Retinal pigment epithelial cell (primary cell): ENCODE measurements at regions not wholly inside any gene's neighbourhood (a gene's known extent, or its start where the extent isn't known, plus 50 kb on each side); places are given as distances from the start of the nearest gene placed in this dataset.

Experiments used
- DNase-seq: peaks from one replicate; pipeline ENCODE4 v3.0.0-alpha.2; 2010; ENCODE audit warnings: low read depth
- H3K4me3 ChIP-seq: 2 replicates; pipeline ENCODE4 v1.5.1; 2011; ENCODE audit warnings: mild to moderate bottlenecking, low read length, control low read depth, moderate library complexity
- CTCF ChIP-seq: conservative IDR thresholded peaks from 2 replicates; pipeline ENCODE4 v1.5.1; 2011; ENCODE audit warnings: low read depth, low read length, control low read depth, inconsistent platforms

DNA sequence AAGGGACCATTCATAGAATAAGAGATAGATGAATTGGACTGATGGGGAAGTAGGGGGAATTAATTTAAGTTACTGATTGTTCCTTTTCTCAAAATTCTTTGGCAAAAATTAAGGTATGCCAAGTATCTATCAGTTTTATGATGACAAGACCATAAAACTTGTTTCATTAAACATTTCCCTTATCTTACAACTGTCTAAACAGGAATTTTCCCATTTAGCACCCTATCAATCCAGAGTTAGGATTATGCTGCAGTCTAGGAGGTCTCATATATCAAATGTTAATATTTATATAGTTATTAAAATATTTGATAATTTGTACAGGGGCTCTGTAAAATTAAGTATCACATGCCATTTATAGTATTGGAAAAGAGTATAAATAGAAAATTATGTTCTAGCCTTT, 51.5 kb upstream of the ARID1B start:
- TF ChIP-seq CTCF, result no peak
- no peak overlapping the region for H3K4me3 ChIP-seq
- DNase-seq, result no peak

DNA sequence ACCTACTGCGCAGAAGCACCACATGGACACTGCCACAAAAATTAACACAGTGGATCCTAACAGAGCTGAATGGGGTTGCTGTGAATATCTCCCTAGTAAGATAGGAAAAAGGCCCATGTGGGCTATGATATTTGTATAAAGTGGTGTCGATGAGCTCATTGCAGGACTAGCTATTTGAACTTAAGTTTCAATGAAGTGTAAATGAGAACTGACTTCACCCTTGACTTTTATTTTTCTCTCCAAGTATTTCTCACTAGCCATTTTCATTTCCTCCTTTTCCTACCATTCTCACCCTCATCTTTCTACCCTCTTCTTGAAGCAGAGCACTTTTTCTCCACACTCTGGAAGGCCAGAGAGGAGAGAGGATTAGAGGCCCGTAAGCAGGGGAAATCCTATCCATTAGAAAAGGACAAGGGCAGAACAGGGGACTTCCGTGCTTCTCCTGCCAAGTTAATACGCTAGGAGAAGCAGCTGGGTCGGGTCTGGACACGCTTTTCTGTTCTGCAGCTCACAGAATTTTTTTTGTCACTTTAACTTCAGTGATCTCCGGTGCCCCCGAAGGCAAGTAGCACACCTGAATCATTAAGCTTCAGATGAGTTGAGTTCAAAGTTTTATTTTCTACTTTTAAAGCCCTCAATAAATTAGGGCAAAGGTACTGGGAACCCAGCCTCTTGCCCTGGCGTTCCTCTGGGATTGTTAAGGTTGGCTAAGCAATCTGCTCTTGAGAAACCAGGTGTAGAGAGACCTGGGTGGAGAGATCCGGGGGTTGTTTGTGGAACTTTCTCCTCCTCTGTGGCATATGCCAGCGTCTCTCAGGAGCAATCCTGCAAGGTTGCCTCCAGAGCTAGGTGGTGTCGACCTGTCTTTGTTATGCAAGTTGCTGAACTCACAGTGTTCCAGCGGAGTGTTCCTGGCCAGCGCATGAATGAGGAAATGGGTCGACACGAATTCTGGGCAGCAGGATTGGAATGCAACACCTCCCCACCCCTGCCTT, 56.2 kb upstream of the ARID1B start:
- no peak overlapping the region for H3K4me3 ChIP-seq
- TF ChIP-seq CTCF, result no peak
- DNase-seq, result peak; percentile 20

DNA sequence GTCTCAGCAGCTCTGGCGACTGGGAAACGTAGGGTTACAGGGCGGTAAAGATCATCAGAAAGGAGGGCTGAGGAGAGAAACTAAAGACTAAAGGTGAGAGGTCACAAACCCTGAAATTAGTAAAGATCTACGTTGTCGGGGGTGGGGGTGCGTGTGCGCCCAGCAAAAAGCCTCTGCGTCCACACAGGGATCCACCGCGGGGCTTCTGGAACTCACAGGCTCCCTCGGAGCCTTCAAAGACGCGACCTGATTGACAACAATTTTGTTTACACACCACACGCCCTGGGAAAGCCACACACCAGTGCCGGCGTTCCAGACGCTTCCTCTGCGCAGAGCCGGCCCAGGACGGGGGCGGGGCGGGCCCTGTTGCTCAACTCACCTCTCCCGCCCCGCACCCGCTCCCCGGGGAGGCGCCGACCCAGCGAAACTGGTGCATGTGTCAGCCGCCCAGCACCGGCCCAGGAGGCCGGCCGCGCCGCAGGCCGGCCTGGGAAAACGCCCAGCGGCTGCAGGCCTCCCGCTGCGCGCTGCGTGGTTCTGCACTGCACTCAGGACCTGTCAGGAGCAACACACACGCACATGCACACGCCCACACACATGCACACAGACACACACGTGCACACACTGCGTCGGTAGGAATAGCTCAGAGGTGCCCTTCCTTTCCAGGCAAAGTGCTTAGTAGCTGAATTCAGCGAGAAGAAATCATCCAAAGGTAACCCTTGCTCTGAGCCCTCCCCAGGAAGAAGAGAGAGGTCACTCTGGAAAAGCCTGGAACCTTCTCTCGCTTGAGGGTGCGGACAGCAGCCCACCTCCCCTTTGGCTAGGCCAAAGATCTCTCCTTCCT, 57.2 kb upstream of the ARID1B start:
- DNase-seq, result peak; percentile 26
- peak overlapping the region; percentile 8 for H3K4me3 ChIP-seq
- no peak for TF ChIP-seq CTCF

DNA sequence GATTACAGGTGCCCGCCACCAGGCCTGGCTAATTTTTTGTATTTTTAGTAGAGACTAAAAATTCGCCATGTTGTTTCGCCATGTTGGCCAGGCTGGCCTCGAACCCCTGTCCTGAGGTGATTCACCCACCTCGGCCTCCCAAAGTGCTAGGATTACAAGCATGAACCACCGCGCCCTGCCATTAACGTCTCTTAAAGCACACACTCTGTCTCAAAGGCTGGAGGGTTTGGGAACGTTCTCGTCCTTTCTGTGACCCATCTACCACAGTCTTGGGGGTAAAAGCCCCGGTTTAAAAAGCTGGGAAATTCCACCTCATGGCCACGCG, 57.8 kb upstream of the ARID1B start:
- no peak for TF ChIP-seq CTCF
- no peak overlapping the region for H3K4me3 ChIP-seq
- DNase-seq, result no peak

- H3K4me3 ChIP-seq, result no peak overlapping the region
- DNase-seq, result peak; percentile 77
- no peak for TF ChIP-seq CTCF
Observed at GRCh38 chr6:156718647-156719394, 58.4 kb upstream of the ARID1B start.

GRCh38 chr6:156717542-156717941, 59.6 kb upstream of the ARID1B start:
- TF ChIP-seq CTCF, result no peak
- no peak for DNase-seq
- H3K4me3 ChIP-seq, result no peak overlapping the region
